Erythroblast (primary cell): ENCODE measurements at regions not wholly inside any gene's neighbourhood (a gene's known extent, or its start where the extent isn't known, plus 50 kb on each side); places are given as distances from the start of the nearest gene placed in this dataset.

Experiments used
- GATA1 ChIP-seq: IDR thresholded peaks from 2 replicates; pipeline ENCODE4 v1.6.1; 2011; ENCODE audit warnings: low read depth, mild to moderate bottlenecking, control low read depth, low read length, moderate library complexity
- POLR2A ChIP-seq: IDR thresholded peaks from 2 replicates; pipeline ENCODE4 v1.6.1; 2011; ENCODE audit warnings: mild to moderate bottlenecking, low read length

GRCh38 chr5:26757941-26758340, 280.4 kb downstream of the CDH9 start:
- TF ChIP-seq POLR2A (no peak), GATA1 (no peak)
